ENCODE measurements at regions not wholly inside any gene's neighbourhood (a gene's known extent, or its start where the extent isn't known, plus 50 kb on each side); places are given as distances from the start of the nearest gene placed in this dataset.

DNA sequence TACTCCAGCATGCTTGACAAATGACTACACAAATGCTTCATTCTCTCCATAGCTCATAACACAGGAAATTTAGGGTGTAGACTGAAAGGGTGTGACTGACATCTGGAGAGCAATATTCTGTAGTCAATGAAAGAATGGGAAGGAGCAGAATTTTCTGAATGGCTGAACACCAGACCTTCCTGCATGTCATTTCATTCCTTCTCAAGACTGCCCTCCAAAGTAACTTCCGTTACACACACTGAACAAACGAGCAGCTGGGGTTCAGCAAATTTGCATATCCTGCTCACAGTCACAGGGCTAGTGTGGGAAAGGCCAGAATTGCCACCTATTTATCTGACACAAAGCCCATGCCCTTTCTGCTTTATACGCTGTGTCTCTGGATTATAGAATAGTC is 325.0 kb upstream of the CFAP20DC start:
- Histone ChIP-seq H3K9me3 (ENCODE audit: control insufficient read depth, insufficient read depth, low read length) (no peaks in the 10 kb centered on the region), H3K4me1 (ENCODE audit: control insufficient read depth, insufficient read depth, low read length) (no peaks in the 10 kb centered on the region), H3K27me3 (ENCODE audit: control insufficient read depth, insufficient read depth, low read length) (no peaks in the 10 kb centered on the region), H3K36me3 (ENCODE audit: control insufficient read depth, insufficient read depth, low read length) (no peaks in the 10 kb centered on the region), H3K4me3 (ENCODE audit: low read length) (no peak overlapping the region), H3K27ac (ENCODE audit: low read length) (no peak overlapping the region)
- Mint-ChIP-seq H3K36me3 (no peaks in the 10 kb centered on the region), H3K27ac (no peak overlapping the region), H3K9me3 (no peaks in the 10 kb centered on the region), H3K27me3 (ENCODE audit: low read depth in 2 of 2) (peaks cover 0 to 6% of the 10 kb centered on the region in 2 donors), H3K4me3 (no peak overlapping the region), H3K4me1 (no peaks in the 10 kb centered on the region)
- intact Hi-C loops (cut with micrococcal nuclease): no loop called here
- WGBS (ENCODE audit: insufficient coverage): 57% methylated on average over 3 of the region's 3 CpGs
- DNase-seq (peak in 1 of 2 donors; percentile 15), ATAC-seq (no peak)
- TF ChIP-seq, protein P1, sequence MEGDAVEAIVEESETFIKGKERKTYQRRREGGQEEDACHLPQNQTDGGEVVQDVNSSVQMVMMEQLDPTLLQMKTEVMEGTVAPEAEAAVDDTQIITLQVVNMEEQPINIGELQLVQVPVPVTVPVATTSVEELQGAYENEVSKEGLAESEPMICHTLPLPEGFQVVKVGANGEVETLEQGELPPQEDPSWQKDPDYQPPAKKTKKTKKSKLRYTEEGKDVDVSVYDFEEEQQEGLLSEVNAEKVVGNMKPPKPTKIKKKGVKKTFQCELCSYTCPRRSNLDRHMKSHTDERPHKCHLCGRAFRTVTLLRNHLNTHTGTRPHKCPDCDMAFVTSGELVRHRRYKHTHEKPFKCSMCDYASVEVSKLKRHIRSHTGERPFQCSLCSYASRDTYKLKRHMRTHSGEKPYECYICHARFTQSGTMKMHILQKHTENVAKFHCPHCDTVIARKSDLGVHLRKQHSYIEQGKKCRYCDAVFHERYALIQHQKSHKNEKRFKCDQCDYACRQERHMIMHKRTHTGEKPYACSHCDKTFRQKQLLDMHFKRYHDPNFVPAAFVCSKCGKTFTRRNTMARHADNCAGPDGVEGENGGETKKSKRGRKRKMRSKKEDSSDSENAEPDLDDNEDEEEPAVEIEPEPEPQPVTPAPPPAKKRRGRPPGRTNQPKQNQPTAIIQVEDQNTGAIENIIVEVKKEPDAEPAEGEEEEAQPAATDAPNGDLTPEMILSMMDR (IDR thresholded peaks at IDR 0.05): no peak

DNA sequence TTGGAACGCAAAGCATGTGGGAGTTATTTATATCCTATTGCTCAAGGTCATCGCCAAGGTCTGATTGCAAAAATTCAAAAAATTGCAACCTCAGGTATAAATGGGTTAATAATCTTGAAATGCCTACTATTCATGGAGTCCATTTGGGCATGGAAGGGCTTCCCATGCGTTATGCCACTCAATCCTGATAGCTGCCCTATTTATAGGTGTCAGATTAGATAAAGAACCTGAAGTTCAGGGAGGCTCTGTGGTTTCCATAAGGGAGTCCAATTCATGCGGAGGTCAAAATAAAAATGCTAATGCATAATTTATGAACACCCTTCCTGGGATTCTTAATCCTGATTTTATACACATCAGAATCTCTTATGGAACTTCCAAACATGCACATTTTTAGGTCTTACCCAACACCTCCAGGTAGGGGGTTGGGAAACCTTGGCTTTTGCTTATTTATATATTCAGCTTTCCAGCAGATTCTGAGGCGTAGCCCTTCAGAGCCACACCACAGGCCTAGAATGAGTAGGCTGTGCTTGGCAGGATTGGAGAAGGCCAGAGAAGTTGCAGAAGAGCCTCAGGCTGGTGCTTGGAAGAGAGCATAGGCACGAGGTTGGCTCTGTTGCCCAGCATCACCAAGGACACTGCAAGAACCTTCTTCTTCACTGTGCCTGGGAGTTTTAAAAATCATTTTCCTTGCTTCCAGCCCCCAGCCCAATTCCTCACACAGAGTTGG is 324.4 kb upstream of the CFAP20DC start:
- Histone ChIP-seq H3K27me3 (ENCODE audit: control insufficient read depth, insufficient read depth, low read length) (no peaks in the 10 kb centered on the region), H3K27ac (ENCODE audit: low read length) (no peak overlapping the region), H3K4me3 (ENCODE audit: low read length) (no peak overlapping the region), H3K9me3 (ENCODE audit: control insufficient read depth, insufficient read depth, low read length) (no peaks in the 10 kb centered on the region), H3K4me1 (ENCODE audit: control insufficient read depth, insufficient read depth, low read length) (no peaks in the 10 kb centered on the region), H3K36me3 (ENCODE audit: control insufficient read depth, insufficient read depth, low read length) (no peaks in the 10 kb centered on the region)
- WGBS (ENCODE audit: insufficient coverage): 75% methylated on average over 6 of the region's 6 CpGs
- ATAC-seq (no peak), DNase-seq (no peak)
- no peaks in the 10 kb centered on the region for H3K36me3 Mint-ChIP-seq
- TF ChIP-seq, protein P1 (IDR thresholded peaks at IDR 0.05): no peak
- peaks cover 0 to 6% of the 10 kb centered on the region in 2 donors for H3K27me3 Mint-ChIP-seq (ENCODE audit: low read depth in 2 of 2)
- H3K27ac Mint-ChIP-seq: no peak overlapping the region
- no peaks in the 10 kb centered on the region for H3K9me3 Mint-ChIP-seq
- H3K4me3 Mint-ChIP-seq: no peak overlapping the region
- H3K4me1 Mint-ChIP-seq: no peaks in the 10 kb centered on the region
- intact Hi-C loops (cut with micrococcal nuclease): no loop called here

DNA sequence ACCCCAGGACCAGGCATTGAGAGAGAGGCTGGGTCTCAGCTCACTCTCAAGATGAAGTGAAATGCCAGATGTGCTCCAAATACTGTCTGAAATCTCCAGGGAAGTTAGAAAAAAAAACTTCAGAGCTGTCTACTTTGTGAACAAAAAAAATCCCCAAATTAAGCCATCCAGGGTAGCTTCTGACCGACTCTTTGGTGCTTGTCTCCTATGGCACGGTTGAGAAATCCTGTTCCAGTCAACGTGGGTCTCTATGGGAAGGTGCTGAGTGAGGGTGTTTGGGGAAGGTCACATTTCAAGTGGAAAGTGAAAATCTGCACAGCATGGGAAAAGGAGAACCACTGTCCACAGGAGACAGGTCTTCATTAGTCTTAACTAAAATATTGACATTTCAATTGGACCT is 322.5 kb upstream of the CFAP20DC start:
- Histone ChIP-seq H3K36me3 (ENCODE audit: control insufficient read depth, insufficient read depth, low read length) (no peaks in the 10 kb centered on the region), H3K4me1 (ENCODE audit: control insufficient read depth, insufficient read depth, low read length) (no peaks in the 10 kb centered on the region), H3K4me3 (ENCODE audit: low read length) (no peak overlapping the region), H3K9me3 (ENCODE audit: control insufficient read depth, insufficient read depth, low read length) (no peaks in the 10 kb centered on the region), H3K27me3 (ENCODE audit: control insufficient read depth, insufficient read depth, low read length) (no peaks in the 10 kb centered on the region), H3K27ac (ENCODE audit: low read length) (no peak overlapping the region)
- Mint-ChIP-seq H3K4me3 (no peak overlapping the region), H3K36me3 (no peaks in the 10 kb centered on the region), H3K9me3 (no peaks in the 10 kb centered on the region), H3K27me3 (ENCODE audit: low read depth in 2 of 2) (peaks cover 0 to 9% of the 10 kb centered on the region in 2 donors), H3K4me1 (peaks cover 2% of the 10 kb centered on the region in 2 donors), H3K27ac (no peak overlapping the region)
- no peak for ATAC-seq
- no peak for DNase-seq
- WGBS (ENCODE audit: insufficient coverage): 56% methylated on average over 3 of the region's 3 CpGs
- TF ChIP-seq, protein P1 (IDR thresholded peaks at IDR 0.05): no peak
- intact Hi-C loops (cut with micrococcal nuclease): no loop called here
